ENCODE measurements at regions not wholly inside any gene's neighbourhood (a gene's known extent, or its start where the extent isn't known, plus 50 kb on each side); places are given as distances from the start of the nearest gene placed in this dataset.

- no peak for TF ChIP-seq ELK1 (IDR thresholded peaks at IDR 0.05; ENCODE audit: low read depth, low read length)
These were observed 436.3 kb downstream of the WDR72 start (continued) for GRCh38 chr15:53323191-53323590.

- TF ChIP-seq RNF2 (IDR thresholded peaks at IDR 0.05; ENCODE audit: borderline replicate concordance, low read depth) (no peak), HEYL (CRISPR knock-in tag; IDR thresholded peaks at IDR 0.05) (no peak), ZNF302 (CRISPR knock-in tag; IDR thresholded peaks at IDR 0.05) (no peak)
- ATAC-seq (no peak), FAIRE-seq (no peak), DNase-seq (ENCODE audit: low read depth in 1 of 2, low spot score in 1 of 2) (no peak)
- H3K4me1 ChIP-seq, result no peaks in the 10 kb centered on the region
- 58% methylated on average over 5 of the region's 5 CpGs for WGBS (ENCODE audit: missing lambda C conversion rate)
- no peak overlapping the region for H3K4me2 ChIP-seq
- CTCF ChIA-PET, result interaction anchor here (1.4 kb wide), 1 partner anchor 9 kb away, joined by 3 read pairs; no protein-coding TSS in a partner anchor
- no peak overlapping the region for H3K27ac ChIP-seq
- no peak overlapping the region for H3K4me3 ChIP-seq
- POLR2A ChIA-PET, result no interaction called here
- no peaks in the 10 kb centered on the region for H3K9me3 ChIP-seq
These were observed 438.6 kb downstream of the WDR72 start for GRCh38 chr15:53320816-53321215.

GRCh38 chr15:53312707-53313106 is 446.8 kb downstream of the WDR72 start:
- WGBS (ENCODE audit: missing lambda C conversion rate), result 31% methylated on average over 3 of the region's 3 CpGs
- TF ChIP-seq HES2 (IDR thresholded peaks at IDR 0.05) (no peak), REST (IDR thresholded peaks at IDR 0.05) (no peak), SMC3 (IDR thresholded peaks at IDR 0.05) (no peak), TP53 (CRISPR knock-in tag; IDR thresholded peaks at IDR 0.05) (no peak), HOXA7 (CRISPR knock-in tag; IDR thresholded peaks at IDR 0.05) (no peak), HMGXB4 (CRISPR knock-in tag; IDR thresholded peaks at IDR 0.05; ENCODE audit: borderline replicate concordance) (no peak), ZNF302 (CRISPR knock-in tag; IDR thresholded peaks at IDR 0.05) (no peak), CHD4 (IDR thresholded peaks at IDR 0.05; ENCODE audit: borderline replicate concordance) (no peak), JUN (IDR thresholded peaks at IDR 0.05) (no peak)
- Histone ChIP-seq H3K4me2 (no peak overlapping the region), H3K4me3 (no peak overlapping the region), H3K27ac (no peak overlapping the region), H3K9me3 (no peaks in the 10 kb centered on the region), H3K4me1 (peaks cover 10% of the 10 kb centered on the region)
- DNase-seq (ENCODE audit: low read depth in 1 of 2, low spot score in 1 of 2), result no peak
- ATAC-seq, result no peak
- CTCF ChIA-PET, result interaction anchor here (0.7 kb wide), 1 partner anchor 78 kb away, joined by 3 read pairs; no protein-coding TSS in a partner anchor
- no peak for FAIRE-seq
- POLR2A ChIA-PET, result no interaction called here

GRCh38 chr15:53310709-53311108 is 448.8 kb downstream of the WDR72 start:
- ChIA-PET CTCF (no interaction called here), POLR2A (no interaction called here)
- no peak for DNase-seq (ENCODE audit: low read depth in 1 of 2, low spot score in 1 of 2)
- 85% methylated on average over 1 of the region's 1 CpG for WGBS (ENCODE audit: missing lambda C conversion rate)
- FAIRE-seq, result no peak
- ATAC-seq, result no peak
- TF ChIP-seq REST (IDR thresholded peaks at IDR 0.05) (peak; percentile 39; the same call in 1 of the 2 replicates), POLR2A (IDR thresholded peaks at IDR 0.05; ENCODE audit: low read length) (no peak)
- Histone ChIP-seq H3K4me3 (no peak overlapping the region), H3K27ac (no peak overlapping the region), H3K9me3 (no peaks in the 10 kb centered on the region; the same call in 2 of the 3 replicates), H3K4me2 (no peak overlapping the region), H3K4me1 (peaks cover 13% of the 10 kb centered on the region)
